ENCODE measurements at regions not wholly inside any gene's neighbourhood (a gene's known extent, or its start where the extent isn't known, plus 50 kb on each side); places are given as distances from the start of the nearest gene placed in this dataset.

GRCh38 chr7:26593393-26593792 lies 271.0 kb downstream of the SKAP2 start:
- no peak for TF ChIP-seq CTCF (IDR thresholded peaks at IDR 0.05)
- no peak for TF ChIP-seq POLR2A (IDR thresholded peaks at IDR 0.05)

Data from esophagus squamous epithelium (tissue), 4 donors.